ENCODE measurements at regions not wholly inside any gene's neighbourhood (a gene's known extent, or its start where the extent isn't known, plus 50 kb on each side); places are given as distances from the start of the nearest gene placed in this dataset.

DNA sequence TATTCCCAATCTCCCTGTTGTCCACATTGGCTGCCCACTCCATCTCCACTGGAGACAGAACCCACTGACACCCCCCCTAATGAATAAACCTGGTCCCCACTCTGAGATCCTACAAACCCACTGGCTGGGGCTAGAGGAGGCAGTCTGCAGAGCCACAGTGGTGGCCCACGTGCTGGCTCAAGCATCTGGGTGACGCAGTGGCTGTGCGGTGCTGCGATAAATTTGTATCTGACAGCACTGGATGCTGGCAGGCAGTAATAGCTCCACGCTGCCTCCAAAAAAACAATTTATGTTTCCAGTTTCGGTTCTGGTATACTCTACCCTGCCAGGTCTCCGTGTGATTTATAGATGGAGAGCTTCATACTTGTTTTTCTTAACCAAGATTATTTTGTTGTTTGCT lies 87.1 kb upstream of the SYNDIG1 start:
- Histone ChIP-seq H3K9me2 (replicated peaks; ENCODE audit: insufficient read depth) (no peaks in the 10 kb centered on the region), H3K4me2 (no peak overlapping the region), H3K4me1 (ENCODE audit: insufficient read depth) (peaks cover 5% of the 10 kb centered on the region), H3K79me2 (no peaks in the 10 kb centered on the region), H3K36me3 (replicated peaks; ENCODE audit: insufficient read depth, low read depth) (no peaks in the 10 kb centered on the region), H3K27ac (no peak overlapping the region), H3K9me3 (ENCODE audit: low read depth) (no peaks in the 10 kb centered on the region), H4K20me1 (ENCODE audit: insufficient read depth, poor library complexity, severe bottlenecking) (no peaks in the 10 kb centered on the region), H3K4me3 (no peak overlapping the region), H3K27me3 (no peaks in the 10 kb centered on the region), H2AFZ (no peak overlapping the region)
- TF ChIP-seq EZH2 (IDR thresholded peaks at IDR 0.05; ENCODE audit: borderline replicate concordance) = no peak
- TF ChIP-seq EZH2phosphoT487 (IDR thresholded peaks at IDR 0.05; ENCODE audit: low read depth, severe bottlenecking, unreplicated experiment) = no peak
- no peak for TF ChIP-seq CTCF (IDR thresholded peaks at IDR 0.05; ENCODE audit: poor library complexity)
- WGBS (ENCODE audit: low lambda C conversion rate, missing lambda C conversion rate) = 95% methylated on average over 7 of the region's 7 CpGs
- DNase-seq (ENCODE audit: low spot score) = no peak

- Histone ChIP-seq H2AFZ (no peak overlapping the region), H3K4me3 (no peak overlapping the region), H3K36me3 (replicated peaks; ENCODE audit: insufficient read depth, low read depth) (no peaks in the 10 kb centered on the region), H3K4me2 (no peak overlapping the region), H3K27ac (no peak overlapping the region), H3K79me2 (no peaks in the 10 kb centered on the region), H3K9me3 (ENCODE audit: low read depth) (no peaks in the 10 kb centered on the region), H3K9me2 (replicated peaks; ENCODE audit: insufficient read depth) (no peaks in the 10 kb centered on the region), H4K20me1 (ENCODE audit: insufficient read depth, poor library complexity, severe bottlenecking) (no peaks in the 10 kb centered on the region), H3K27me3 (no peaks in the 10 kb centered on the region), H3K4me1 (ENCODE audit: insufficient read depth) (peaks cover 5% of the 10 kb centered on the region)
- no peak for DNase-seq (ENCODE audit: low spot score)
- TF ChIP-seq CTCF (IDR thresholded peaks at IDR 0.05; ENCODE audit: poor library complexity) (no peak), EZH2phosphoT487 (IDR thresholded peaks at IDR 0.05; ENCODE audit: low read depth, severe bottlenecking, unreplicated experiment) (no peak), EZH2 (IDR thresholded peaks at IDR 0.05; ENCODE audit: borderline replicate concordance) (no peak)
- 81% methylated on average over 5 of the region's 5 CpGs for WGBS (ENCODE audit: low lambda C conversion rate, missing lambda C conversion rate)
Measured at GRCh38 chr20:24381886-24382285, 87.5 kb upstream of the SYNDIG1 start.

DNA sequence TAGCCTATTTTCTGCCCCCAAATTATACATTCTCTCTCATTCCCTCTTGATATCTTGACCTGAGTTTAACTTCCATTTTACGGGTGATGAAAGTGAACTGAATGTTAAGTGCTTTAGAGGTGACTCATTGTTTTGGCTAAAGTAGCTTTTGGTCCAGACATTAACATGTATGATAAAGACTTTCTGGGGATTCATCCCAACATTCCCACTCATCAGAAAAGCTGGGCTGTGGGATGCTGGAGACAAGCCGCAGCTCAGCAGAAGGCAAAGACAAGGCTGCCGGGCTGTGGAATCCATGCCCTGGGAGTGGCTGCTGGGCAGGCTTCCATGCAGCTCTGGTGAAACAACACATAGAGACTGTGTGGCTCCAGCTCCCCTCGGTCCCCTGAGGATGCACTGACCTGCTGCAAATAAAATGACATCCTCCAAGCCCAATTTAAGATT lies 89.9 kb upstream of the SYNDIG1 start:
- 49% methylated on average over 4 of the region's 4 CpGs for WGBS (ENCODE audit: low lambda C conversion rate, missing lambda C conversion rate)
- DNase-seq (ENCODE audit: low spot score) = no peak
- no peak overlapping the region for H3K4me2 ChIP-seq
- H3K27me3 ChIP-seq = no peaks in the 10 kb centered on the region
- no peak overlapping the region for H3K27ac ChIP-seq
- H3K4me3 ChIP-seq = no peak overlapping the region
- H2AFZ ChIP-seq = no peak overlapping the region
- no peaks in the 10 kb centered on the region for H3K36me3 ChIP-seq (replicated peaks; ENCODE audit: insufficient read depth, low read depth)
- H3K79me2 ChIP-seq = no peaks in the 10 kb centered on the region
- no peaks in the 10 kb centered on the region for H4K20me1 ChIP-seq (ENCODE audit: insufficient read depth, poor library complexity, severe bottlenecking)
- H3K4me1 ChIP-seq (ENCODE audit: insufficient read depth) = peaks cover 5% of the 10 kb centered on the region
- no peaks in the 10 kb centered on the region for H3K9me3 ChIP-seq (ENCODE audit: low read depth)
- TF ChIP-seq EZH2phosphoT487 (IDR thresholded peaks at IDR 0.05; ENCODE audit: low read depth, severe bottlenecking, unreplicated experiment) (no peak), CTCF (IDR thresholded peaks at IDR 0.05; ENCODE audit: poor library complexity) (no peak), EZH2 (IDR thresholded peaks at IDR 0.05; ENCODE audit: borderline replicate concordance) (no peak)
- no peaks in the 10 kb centered on the region for H3K9me2 ChIP-seq (replicated peaks; ENCODE audit: insufficient read depth)

Measured in hepatocyte (in vitro differentiated cells).